Activated naive CD8-positive, alpha-beta T cell treated with anti-CD3 and anti-CD28 coated beads, Interleukin-2, amount 50 U/mL, for 24 hours (primary cell): ENCODE measurements at regions not wholly inside any gene's neighbourhood (a gene's known extent, or its start where the extent isn't known, plus 50 kb on each side); places are given as distances from the start of the nearest gene placed in this dataset.
"Not testable (repeated sequence)": the region's sequence is repeated elsewhere in the genome, so short reads cannot be mapped to it uniquely, and the experiment has no call there.

ENCODE experiments used
- ATAC-seq: fragments of 150-1000 bp; cut with Tn5 transposase; one replicate; pipeline ENCODE4 v1.10.0; 2021
- DNase-seq: peaks from one replicate; pipeline ENCODE4 v3.0.0; 2021
- H3K27ac Mint-ChIP-seq: one replicate; pipeline ENCODE4 v1.8.0; 2021; ENCODE audit warnings: mild to moderate bottlenecking, mixed read lengths
- H3K27me3 Mint-ChIP-seq: one replicate; pipeline ENCODE4 v1.8.0; 2021; ENCODE audit warnings: mixed read lengths
- H3K36me3 Mint-ChIP-seq: one replicate; pipeline ENCODE4 v1.8.0; 2021; ENCODE audit warnings: low read depth, mixed read lengths
- H3K4me1 Mint-ChIP-seq: one replicate; pipeline ENCODE4 v1.8.0; 2021; ENCODE audit warnings: mixed read lengths
- H3K4me3 Mint-ChIP-seq: one replicate; pipeline ENCODE4 v1.8.0; 2021; ENCODE audit warnings: mild to moderate bottlenecking, moderate library complexity, mixed read lengths
- H3K9me3 Mint-ChIP-seq: one replicate; pipeline ENCODE4 v1.8.0; 2021; ENCODE audit warnings: mixed read lengths

GRCh38 chr6:137808836-137809315, 58.2 kb upstream of the TNFAIP3 start:
- Mint-ChIP-seq H3K4me3 (no peak overlapping the region), H3K4me1 (peaks cover 81% of the 10 kb centered on the region), H3K36me3 (no peaks in the 10 kb centered on the region), H3K27ac (peak overlapping the region; percentile 24), H3K27me3 (no peaks in the 10 kb centered on the region), H3K9me3 (peaks cover 5% of the 10 kb centered on the region)
- no peak for DNase-seq
- ATAC-seq: no peak

- DNase-seq, H3K9me3 Mint-ChIP-seq, H3K4me3 Mint-ChIP-seq, ATAC-seq, H3K27me3 Mint-ChIP-seq, H3K36me3 Mint-ChIP-seq: not testable (repeated sequence)
- peaks cover 75% of the 10 kb centered on the region for H3K4me1 Mint-ChIP-seq
- H3K27ac Mint-ChIP-seq: peak overlapping the region; percentile 92
Measured at GRCh38 chr6:137809895-137810553, 57.0 kb upstream of the TNFAIP3 start.

- peaks cover 2% of the 10 kb centered on the region for H3K36me3 Mint-ChIP-seq
- DNase-seq: no peak
- no peaks in the 10 kb centered on the region for H3K27me3 Mint-ChIP-seq
- H3K27ac Mint-ChIP-seq: peak overlapping the region; percentile 92
- H3K9me3 Mint-ChIP-seq: peaks cover 5% of the 10 kb centered on the region
- peaks cover 73% of the 10 kb centered on the region for H3K4me1 Mint-ChIP-seq
- no peak for ATAC-seq
- H3K4me3 Mint-ChIP-seq: peak overlapping the region; percentile 63
Measured at GRCh38 chr6:137810554-137811120, 56.4 kb upstream of the TNFAIP3 start.

GRCh38 chr6:137811121-137811915, 55.7 kb upstream of the TNFAIP3 start:
- H3K36me3 Mint-ChIP-seq: peaks cover 2% of the 10 kb centered on the region
- H3K9me3 Mint-ChIP-seq: peaks cover 5% of the 10 kb centered on the region
- H3K4me1 Mint-ChIP-seq: peaks cover 79% of the 10 kb centered on the region
- no peaks in the 10 kb centered on the region for H3K27me3 Mint-ChIP-seq
- peak overlapping the region; percentile 63 for H3K4me3 Mint-ChIP-seq
- peak overlapping the region; percentile 92 for H3K27ac Mint-ChIP-seq
- DNase-seq (peak; percentile 79), ATAC-seq (peak; percentile 91)

GRCh38 chr6:137811916-137812553, 55.0 kb upstream of the TNFAIP3 start:
- DNase-seq: no peak
- Mint-ChIP-seq H3K36me3 (peaks cover 2% of the 10 kb centered on the region), H3K27ac (peak overlapping the region; percentile 92), H3K4me1 (peaks cover 84% of the 10 kb centered on the region), H3K9me3 (peaks cover 3% of the 10 kb centered on the region), H3K27me3 (no peaks in the 10 kb centered on the region), H3K4me3 (peak overlapping the region; percentile 63)
- ATAC-seq: no peak

- no peaks in the 10 kb centered on the region for H3K27me3 Mint-ChIP-seq
- no peak overlapping the region for H3K4me3 Mint-ChIP-seq
- ATAC-seq (peak; percentile 21), DNase-seq (no peak)
- no peaks in the 10 kb centered on the region for H3K9me3 Mint-ChIP-seq
- H3K27ac Mint-ChIP-seq: no peak overlapping the region
- H3K4me1 Mint-ChIP-seq: peaks cover 83% of the 10 kb centered on the region
- H3K36me3 Mint-ChIP-seq: peaks cover 2% of the 10 kb centered on the region
Measured at GRCh38 chr6:137813308-137813970, 53.6 kb upstream of the TNFAIP3 start.

- peaks cover 83% of the 10 kb centered on the region for H3K4me1 Mint-ChIP-seq
- not testable (repeated sequence) for H3K4me3 Mint-ChIP-seq, H3K27ac Mint-ChIP-seq, H3K36me3 Mint-ChIP-seq, DNase-seq, H3K9me3 Mint-ChIP-seq, H3K27me3 Mint-ChIP-seq, ATAC-seq
Measured at GRCh38 chr6:137814030-137814429, 53.0 kb upstream of the TNFAIP3 start.

GRCh38 chr6:137815692-137816091, 51.4 kb upstream of the TNFAIP3 start:
- peak overlapping the region; percentile 73 for H3K27ac Mint-ChIP-seq
- H3K4me1 Mint-ChIP-seq: peaks cover 87% of the 10 kb centered on the region
- DNase-seq (no peak), ATAC-seq (peak; percentile 41)
- H3K27me3 Mint-ChIP-seq: no peaks in the 10 kb centered on the region
- H3K9me3 Mint-ChIP-seq: no peaks in the 10 kb centered on the region
- H3K4me3 Mint-ChIP-seq: peak overlapping the region; percentile 41
- peaks cover 3% of the 10 kb centered on the region for H3K36me3 Mint-ChIP-seq

- Mint-ChIP-seq H3K36me3 (peaks cover 3% of the 10 kb centered on the region), H3K4me1 (peaks cover 87% of the 10 kb centered on the region), H3K4me3 (peak overlapping the region; percentile 41), H3K27me3 (no peaks in the 10 kb centered on the region), H3K27ac (peak overlapping the region; percentile 73), H3K9me3 (no peaks in the 10 kb centered on the region)
- DNase-seq (no peak), ATAC-seq (peak; percentile 38)
Measured at GRCh38 chr6:137816133-137816579, 50.9 kb upstream of the TNFAIP3 start.

GRCh38 chr6:137816688-137817618, 50.1 kb upstream of the TNFAIP3 start:
- Mint-ChIP-seq H3K27ac (peak overlapping the region; percentile 12), H3K4me3 (no peak overlapping the region), H3K27me3 (no peaks in the 10 kb centered on the region), H3K9me3 (no peaks in the 10 kb centered on the region), H3K36me3 (peaks cover 3% of the 10 kb centered on the region), H3K4me1 (peaks cover 87% of the 10 kb centered on the region)
- DNase-seq (no peak), ATAC-seq (no peak)
